C4-2B (cell line): ENCODE measurements at regions not wholly inside any gene's neighbourhood (a gene's known extent, or its start where the extent isn't known, plus 50 kb on each side); places are given as distances from the start of the nearest gene placed in this dataset.

Experiments
- H3K27ac ChIP-seq: fragments of 450-650 bp; 2 replicates; pipeline ENCODE4 v1.5.1; 2017
- ZFX ChIP-seq: fragments of 450-650 bp; IDR thresholded peaks from 2 replicates; pipeline ENCODE4 v1.6.1; 2017
- TF ChIP-seq, protein P1 (sequence below): fragments of 450-650 bp; conservative IDR thresholded peaks from 2 replicates; pipeline ENCODE4 v1.5.1; 2017; ENCODE audit warnings: mild to moderate bottlenecking

DNA sequence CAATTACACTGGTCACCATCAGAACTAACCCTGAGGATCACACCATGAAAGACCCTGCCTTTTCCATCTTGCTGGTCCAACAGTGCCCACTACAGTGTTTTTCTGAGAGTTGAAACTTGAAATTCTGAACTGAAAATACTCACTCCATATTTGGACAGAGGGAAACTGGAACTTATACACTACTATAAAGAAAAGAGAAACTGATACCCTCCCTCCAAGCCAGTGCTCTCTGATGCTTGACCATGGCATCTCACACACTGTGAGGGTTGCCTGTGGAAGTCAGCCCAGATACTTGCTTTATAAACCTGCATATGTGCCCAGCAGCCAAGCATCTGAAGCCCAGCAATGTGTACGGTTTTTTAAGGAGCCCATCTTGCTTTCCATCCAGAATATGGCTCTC lies 108.7 kb downstream of the FOXA2 start:
- TF ChIP-seq ZFX: no peak
- TF ChIP-seq, protein P1, sequence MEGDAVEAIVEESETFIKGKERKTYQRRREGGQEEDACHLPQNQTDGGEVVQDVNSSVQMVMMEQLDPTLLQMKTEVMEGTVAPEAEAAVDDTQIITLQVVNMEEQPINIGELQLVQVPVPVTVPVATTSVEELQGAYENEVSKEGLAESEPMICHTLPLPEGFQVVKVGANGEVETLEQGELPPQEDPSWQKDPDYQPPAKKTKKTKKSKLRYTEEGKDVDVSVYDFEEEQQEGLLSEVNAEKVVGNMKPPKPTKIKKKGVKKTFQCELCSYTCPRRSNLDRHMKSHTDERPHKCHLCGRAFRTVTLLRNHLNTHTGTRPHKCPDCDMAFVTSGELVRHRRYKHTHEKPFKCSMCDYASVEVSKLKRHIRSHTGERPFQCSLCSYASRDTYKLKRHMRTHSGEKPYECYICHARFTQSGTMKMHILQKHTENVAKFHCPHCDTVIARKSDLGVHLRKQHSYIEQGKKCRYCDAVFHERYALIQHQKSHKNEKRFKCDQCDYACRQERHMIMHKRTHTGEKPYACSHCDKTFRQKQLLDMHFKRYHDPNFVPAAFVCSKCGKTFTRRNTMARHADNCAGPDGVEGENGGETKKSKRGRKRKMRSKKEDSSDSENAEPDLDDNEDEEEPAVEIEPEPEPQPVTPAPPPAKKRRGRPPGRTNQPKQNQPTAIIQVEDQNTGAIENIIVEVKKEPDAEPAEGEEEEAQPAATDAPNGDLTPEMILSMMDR: no peak
- H3K27ac ChIP-seq: no peak overlapping the region

DNA sequence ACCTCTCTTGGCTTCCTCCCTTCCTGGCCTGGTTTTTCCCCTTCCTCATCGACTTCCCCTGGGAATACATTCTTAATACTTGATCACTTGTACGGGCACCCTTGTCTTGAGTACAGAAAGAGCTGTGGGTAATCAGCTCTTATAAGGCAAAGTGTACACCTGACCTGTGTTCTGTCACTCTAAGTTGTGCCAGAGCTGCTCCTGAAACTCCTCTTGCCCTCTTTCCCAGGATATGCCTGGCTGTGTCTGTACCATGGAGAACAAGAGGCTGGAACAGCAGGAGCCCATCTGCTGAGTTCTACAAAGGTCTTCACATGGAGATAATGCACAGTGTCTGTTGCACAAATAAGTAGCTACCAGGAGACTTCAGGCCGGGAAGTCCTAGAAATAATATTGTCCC lies 110.1 kb downstream of the FOXA2 start:
- no peak overlapping the region for H3K27ac ChIP-seq
- TF ChIP-seq, protein P1: no peak
- TF ChIP-seq ZFX: no peak

DNA sequence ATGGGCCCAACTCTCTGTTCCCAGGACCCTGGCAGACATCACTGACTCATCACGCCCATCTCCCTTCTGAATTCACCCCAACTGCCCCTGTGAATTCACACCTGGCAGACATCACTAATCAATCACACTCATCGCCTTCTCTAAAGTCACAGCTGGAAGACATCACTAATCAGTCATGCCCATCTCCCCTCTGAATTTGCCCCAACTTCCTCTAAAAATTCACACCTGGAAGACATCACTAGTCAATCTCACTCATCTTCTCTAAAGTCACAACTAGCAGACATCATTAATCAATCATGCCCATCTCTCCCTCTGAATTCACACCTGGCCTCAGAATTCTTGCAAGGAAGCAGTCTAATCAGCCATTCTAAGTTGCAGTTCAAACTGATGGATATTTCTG lies 111.1 kb downstream of the FOXA2 start:
- no peak for TF ChIP-seq ZFX
- TF ChIP-seq, protein P1: no peak
- H3K27ac ChIP-seq: no peak overlapping the region

DNA sequence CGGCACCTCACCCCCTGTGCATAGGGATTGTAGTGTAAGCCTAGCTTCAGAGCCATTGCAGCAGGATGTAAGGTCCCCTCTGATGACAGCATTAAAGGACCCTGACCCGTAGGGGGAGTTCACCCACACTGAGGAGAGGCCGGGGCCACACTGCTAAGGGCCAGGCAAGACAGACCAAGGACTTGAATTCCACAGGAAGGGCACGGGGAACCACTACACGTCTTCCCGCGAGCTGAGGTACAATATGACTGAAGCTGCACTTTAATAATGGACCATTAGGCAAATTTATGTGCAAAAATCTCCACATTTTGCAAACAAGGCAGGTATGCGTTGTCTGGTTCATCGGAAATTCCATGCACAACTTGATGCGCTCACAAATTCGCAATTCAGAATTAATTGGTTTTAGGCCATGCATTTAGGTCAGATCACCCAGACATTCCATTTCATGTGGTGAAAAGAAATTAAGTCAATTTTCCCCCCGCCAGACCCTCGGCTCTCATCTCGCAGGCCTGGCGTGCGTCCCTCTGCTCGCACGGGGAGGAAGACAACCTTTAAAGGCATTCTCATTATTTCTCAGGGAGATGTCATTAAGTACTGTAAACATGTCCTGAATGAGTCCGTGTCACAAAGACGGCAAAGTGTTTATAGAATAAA lies 111.8 kb downstream of the FOXA2 start:
- H3K27ac ChIP-seq: no peak overlapping the region
- TF ChIP-seq, protein P1: no peak
- no peak for TF ChIP-seq ZFX

DNA sequence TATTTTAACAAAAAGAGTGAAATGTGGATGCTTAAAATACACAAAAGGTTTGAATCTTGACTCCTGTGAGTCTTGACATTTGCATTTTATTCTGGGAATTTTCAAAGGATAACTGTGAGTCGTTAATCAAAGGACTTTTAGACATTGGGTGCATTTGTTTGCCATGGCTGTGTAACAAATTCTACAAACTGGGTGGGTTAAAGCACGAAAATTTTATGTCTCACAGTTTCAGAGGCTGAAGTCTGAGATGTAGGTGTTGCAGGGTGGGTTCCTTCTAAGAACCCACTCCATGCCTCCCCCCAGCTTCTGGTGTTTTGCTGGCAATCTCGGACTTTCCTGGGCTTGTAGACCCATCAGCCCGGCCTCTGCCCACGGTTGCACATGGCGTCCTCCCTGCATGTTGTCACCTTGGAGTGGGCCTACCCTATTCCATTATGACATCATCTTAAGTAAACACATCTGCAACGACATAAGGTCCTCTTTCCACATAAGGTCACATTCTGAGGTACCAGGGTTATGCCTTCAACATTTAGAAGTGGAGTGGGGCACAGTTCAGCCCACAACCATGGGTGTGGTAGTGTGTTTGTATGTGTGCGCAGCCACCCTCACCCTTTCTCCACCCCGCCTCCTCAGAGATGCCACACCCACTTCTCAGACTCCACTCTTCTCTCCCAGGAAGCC lies 113.1 kb downstream of the FOXA2 start:
- no peak overlapping the region for H3K27ac ChIP-seq
- TF ChIP-seq, protein P1: no peak
- no peak for TF ChIP-seq ZFX

DNA sequence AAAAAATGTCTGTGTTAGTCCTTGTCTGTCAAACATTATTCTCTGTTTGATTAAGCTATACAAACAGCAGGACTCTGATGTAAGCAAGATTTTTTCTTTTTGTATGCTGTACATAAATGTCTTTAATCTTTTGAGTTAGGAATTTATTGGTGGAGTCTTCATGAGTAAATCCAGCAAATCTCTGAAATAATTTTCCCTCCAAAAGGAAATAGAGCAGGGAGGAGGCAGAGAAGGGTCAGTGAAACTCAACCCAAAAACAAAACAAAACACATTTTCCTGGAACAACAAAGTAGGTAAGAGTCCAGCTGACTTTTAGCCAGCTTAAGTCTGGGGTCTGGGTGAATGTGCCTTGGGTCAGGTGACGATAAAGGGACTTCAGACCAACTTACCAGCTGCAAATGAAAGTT lies 113.7 kb downstream of the FOXA2 start:
- no peak overlapping the region for H3K27ac ChIP-seq
- no peak for TF ChIP-seq ZFX
- TF ChIP-seq, protein P1: no peak

DNA sequence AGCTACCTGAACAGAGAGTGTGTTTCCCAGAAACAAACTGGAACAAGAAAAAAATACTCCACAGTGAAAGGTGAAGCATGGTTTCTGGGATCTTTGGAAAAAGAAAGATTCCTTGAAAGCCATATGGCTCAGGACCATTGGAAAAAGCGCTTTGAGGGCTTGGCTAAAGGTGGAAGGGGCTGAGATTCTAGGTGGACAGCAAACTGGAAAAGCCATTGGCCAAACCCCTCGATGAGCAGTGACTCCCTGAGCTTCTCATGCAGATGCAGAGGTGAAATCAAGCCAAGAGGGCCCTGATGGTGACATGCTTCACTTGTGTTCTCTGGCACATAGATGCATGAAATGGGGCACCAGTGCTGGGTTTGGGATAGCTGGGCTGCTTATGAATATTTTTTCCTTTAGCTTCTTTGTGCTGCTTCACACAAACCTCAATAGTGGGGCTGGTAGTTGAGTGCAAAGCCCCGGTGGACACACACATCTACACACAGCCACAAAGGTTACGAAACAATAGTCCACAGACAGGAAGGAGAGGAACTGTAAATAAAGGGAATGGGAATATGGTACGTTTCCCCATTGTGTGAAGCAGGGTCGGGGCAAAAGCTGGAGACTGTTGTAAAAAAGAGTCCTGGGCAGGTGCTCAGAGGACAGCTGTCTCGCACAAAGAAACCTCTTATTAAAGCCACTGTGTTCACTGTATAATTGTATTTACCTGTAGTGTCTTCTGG lies 117.8 kb downstream of the FOXA2 start:
- no peak overlapping the region for H3K27ac ChIP-seq

More for the DNA sequence above, 117.8 kb downstream of the FOXA2 start:
- no peak for TF ChIP-seq ZFX
- TF ChIP-seq, protein P1: no peak
